SK-N-SH (cell line): ENCODE measurements at regions not wholly inside any gene's neighbourhood (a gene's known extent, or its start where the extent isn't known, plus 50 kb on each side); places are given as distances from the start of the nearest gene placed in this dataset.

Source experiments
- MXI1 ChIP-seq: IDR thresholded peaks from 2 replicates; pipeline ENCODE4 v1.6.1; 2012; ENCODE audit warnings: mild to moderate bottlenecking, low read depth, low read length, improper control_type of control experiment
- SIN3A ChIP-seq: IDR thresholded peaks from 2 replicates; pipeline ENCODE4 v1.6.1; 2012; ENCODE audit warnings: low read depth, mild to moderate bottlenecking, low read length, moderate library complexity, borderline replicate concordance
- TF ChIP-seq, protein P1 (sequence below): fragments of 200-600 bp; sonication (generic); IDR thresholded peaks from 2 replicates; pipeline ENCODE4 v1.6.1; 2017; ENCODE audit warnings: antibody characterized with exemption, mild to moderate bottlenecking, moderate library complexity

DNA sequence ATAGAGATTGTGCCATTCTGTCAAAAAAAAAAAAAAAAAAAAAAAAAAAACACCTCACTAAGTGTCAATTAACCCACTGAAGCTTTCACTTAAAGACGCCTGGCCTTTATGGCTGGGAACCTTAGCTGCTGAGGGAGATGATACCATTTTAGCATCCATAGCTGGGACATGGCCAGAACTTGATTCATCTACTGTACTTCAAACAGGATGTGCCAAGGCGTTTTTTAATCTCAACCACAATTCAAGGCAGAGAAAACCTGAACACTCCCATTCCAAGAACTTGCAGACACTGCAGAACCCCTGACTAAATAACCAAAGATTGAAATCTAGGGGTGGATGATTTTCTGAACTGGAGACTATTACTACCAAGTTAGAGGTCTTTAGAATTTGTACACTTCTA, 996.6 kb downstream of the SORCS1 start:
- TF ChIP-seq, protein P1, sequence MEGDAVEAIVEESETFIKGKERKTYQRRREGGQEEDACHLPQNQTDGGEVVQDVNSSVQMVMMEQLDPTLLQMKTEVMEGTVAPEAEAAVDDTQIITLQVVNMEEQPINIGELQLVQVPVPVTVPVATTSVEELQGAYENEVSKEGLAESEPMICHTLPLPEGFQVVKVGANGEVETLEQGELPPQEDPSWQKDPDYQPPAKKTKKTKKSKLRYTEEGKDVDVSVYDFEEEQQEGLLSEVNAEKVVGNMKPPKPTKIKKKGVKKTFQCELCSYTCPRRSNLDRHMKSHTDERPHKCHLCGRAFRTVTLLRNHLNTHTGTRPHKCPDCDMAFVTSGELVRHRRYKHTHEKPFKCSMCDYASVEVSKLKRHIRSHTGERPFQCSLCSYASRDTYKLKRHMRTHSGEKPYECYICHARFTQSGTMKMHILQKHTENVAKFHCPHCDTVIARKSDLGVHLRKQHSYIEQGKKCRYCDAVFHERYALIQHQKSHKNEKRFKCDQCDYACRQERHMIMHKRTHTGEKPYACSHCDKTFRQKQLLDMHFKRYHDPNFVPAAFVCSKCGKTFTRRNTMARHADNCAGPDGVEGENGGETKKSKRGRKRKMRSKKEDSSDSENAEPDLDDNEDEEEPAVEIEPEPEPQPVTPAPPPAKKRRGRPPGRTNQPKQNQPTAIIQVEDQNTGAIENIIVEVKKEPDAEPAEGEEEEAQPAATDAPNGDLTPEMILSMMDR = no peak
- TF ChIP-seq MXI1 (no peak), SIN3A (no peak)
